Mammary epithelial cell (primary cell): ENCODE measurements at regions not wholly inside any gene's neighbourhood (a gene's known extent, or its start where the extent isn't known, plus 50 kb on each side); places are given as distances from the start of the nearest gene placed in this dataset.

Experiments
- CTCF ChIP-seq, 2 donors: IDR thresholded peaks in 1 of 2; conservative IDR thresholded peaks in 1 of 2; 2 replicates each; pipeline ENCODE4 v1.5.1; 2011 to 2012; ENCODE audit warnings: inconsistent platforms in 2 of 2, low read length in 2 of 2, mild to moderate bottlenecking in 2 of 2, control low read depth in 1 of 2, low read depth in 1 of 2; ENCODE audit not compliant: insufficient read depth in 1 of 2; ENCODE audit errors: extremely low read depth in 1 of 2
- EZH2 ChIP-seq: IDR thresholded peaks from 2 replicates; pipeline ENCODE4 v1.6.1; 2012; ENCODE audit warnings: low read length, inconsistent platforms, borderline replicate concordance

GRCh38 chr10:86598151-86598550, 56.2 kb upstream of the OPN4 start:
- TF ChIP-seq CTCF (conservative IDR thresholded peaks at IDR 0.05 in 1 of 2, IDR thresholded peaks at IDR 0.05 in 1 of 2; ENCODE audit: extremely low read depth in 1 of 2, insufficient read depth in 1 of 2, low read depth in 1 of 2, low read length in 2 of 2) (no peak), EZH2 (no peak)
